ENCODE measurements at regions not wholly inside any gene's neighbourhood (a gene's known extent, or its start where the extent isn't known, plus 50 kb on each side); places are given as distances from the start of the nearest gene placed in this dataset.
"Not testable (repeated sequence)": the region's sequence is repeated elsewhere in the genome, so short reads cannot be mapped to it uniquely, and the experiment has no call there.

DNA sequence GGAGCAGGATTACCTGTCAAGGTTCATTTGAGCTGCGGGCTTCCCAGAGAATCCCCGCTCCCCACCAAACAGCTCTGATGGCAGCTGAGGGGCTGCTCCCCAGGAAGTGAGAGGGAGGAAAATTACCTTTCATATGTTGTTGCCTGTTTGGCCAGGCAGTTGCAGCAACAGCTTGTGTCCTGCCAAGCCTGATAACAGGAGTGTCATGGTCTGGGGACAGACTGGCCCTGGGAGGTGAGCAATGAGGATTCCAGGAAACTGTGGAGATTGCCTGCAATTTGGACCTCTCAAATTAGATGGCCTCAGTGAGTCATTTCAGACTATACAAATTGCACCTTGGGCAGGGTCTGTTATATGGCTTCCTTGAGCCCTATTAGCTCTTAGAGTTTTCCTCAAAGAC is 189.3 kb downstream of the PTPRU start:
- no peak for DNase-seq

GRCh38 chr1:29424266-29424665 is 187.9 kb downstream of the PTPRU start:
- DNase-seq, result no peak

- no peak for DNase-seq
Observed at GRCh38 chr1:29420202-29420601, 183.9 kb downstream of the PTPRU start.

- no peak for DNase-seq
Observed at GRCh38 chr1:29417971-29418370, 181.6 kb downstream of the PTPRU start.

GRCh38 chr1:29417147-29417858 is 181.0 kb downstream of the PTPRU start:
- no peak for DNase-seq

DNA sequence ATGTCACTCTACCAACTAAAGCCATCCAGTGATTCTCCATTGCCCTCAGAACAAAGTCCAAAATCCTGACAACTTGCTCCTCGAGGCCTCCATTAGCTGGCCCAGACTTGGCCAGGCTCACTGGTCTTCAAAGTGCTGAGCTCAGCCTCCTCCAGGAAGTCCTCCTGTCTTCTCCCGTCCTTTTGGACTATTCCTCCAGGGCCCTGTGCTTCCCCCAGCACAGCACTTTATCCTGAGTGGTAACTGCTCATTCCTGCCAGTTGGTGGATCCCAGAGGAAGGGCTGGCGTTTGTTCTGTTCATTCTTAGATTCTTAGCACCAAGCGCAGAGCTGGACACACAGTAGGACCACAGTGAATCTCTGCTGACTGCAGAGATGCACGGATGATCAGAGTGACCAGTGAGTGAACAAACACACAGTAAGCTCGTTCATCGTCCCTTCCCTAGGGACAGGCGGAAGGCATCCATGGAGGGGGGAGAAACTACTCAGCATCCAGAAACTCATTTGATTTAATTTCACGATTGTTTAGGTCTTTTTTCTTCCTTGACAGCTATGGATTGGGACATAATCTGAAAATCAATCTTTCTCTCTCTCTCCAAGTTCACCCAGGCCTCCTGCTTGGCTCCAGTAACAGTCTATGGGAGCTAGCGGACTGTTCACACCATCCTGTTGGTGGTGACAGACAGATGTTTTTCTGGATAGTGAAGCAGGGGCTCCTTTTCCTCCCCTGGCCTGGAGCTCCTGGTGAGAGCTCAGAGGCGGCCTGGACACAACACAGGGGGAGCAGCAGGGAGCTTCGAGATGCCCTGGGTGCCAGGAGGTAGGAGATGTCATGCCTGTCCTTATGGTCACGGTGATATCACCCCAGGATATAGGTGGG is 180.2 kb downstream of the PTPRU start:
- no peak for DNase-seq

GRCh38 chr1:29415861-29416260 is 179.5 kb downstream of the PTPRU start:
- DNase-seq, result no peak

DNA sequence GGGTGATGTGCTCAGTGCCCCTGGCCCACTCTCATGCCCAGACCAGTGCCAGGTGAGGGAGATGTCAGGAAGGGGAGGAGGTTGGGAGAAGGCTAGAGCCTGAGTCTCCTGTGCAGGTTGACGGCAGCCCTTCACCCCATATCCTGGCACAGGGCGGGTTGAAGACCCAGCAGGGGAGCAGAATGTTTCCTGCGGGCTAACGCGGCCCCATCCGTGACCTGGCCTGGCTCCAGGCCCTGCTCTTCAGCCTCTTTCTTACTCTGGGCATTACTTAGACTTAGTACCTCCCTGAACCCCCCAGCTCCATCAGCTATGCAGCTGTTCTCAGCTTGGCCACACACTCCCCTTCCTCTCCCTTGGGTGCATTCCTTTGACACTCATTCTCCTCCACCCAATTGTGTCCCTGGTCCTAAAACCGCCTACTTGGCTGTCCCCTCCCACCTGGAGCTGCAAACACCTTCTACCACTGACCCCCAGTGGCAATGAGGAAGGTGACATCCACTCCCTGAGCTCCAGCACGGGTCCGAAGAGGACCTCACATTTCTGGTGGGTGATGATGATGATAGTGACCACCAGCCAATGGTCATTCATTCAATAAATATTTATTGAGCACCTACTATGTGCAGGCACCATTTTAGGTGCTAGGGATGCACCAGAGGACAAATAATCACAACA is 179.0 kb downstream of the PTPRU start:
- DNase-seq, result no peak

DNA sequence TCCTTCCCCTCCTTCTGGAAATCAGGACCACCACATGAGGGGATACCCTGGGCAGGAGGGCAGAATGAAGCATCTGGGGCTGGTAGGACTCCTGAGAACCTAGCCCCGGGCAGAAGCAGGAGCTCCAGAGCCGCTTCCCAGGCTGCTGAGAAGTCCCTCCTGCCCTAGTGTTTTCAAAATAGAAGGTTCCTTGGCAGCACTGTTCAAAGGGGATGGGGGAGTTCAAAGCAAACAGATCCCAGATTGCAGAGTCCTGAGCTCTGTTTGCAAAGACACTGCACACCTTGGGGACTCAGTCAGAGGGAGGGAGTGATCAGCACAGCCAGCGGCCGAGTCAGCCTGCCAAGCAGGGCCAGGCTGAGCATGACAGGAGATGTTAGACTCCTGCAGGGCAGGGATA is 177.8 kb downstream of the PTPRU start:
- no peak for DNase-seq

- DNase-seq, result no peak
Observed at GRCh38 chr1:29413661-29414060, 177.3 kb downstream of the PTPRU start.

- no peak for DNase-seq
Observed at GRCh38 chr1:29412591-29412990, 176.3 kb downstream of the PTPRU start.

DNA sequence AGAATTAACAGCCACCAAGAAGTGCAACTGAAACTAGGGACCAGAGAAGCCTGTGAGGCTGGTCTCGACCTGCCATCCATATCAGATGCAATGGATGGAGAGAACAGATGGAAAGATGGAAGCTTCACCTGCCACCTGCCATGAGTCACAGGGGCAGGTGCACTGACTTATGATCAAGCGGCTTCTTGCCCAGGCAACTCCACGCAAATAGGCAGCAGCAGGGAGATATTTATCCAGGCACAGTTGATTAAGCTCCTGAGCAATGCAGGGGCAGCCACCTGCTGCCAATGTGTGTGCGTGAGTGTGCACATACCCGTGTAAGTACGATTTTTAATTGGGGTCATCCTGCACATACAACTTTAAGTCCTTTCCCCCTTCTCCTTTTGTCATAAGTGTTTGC is 174.2 kb downstream of the PTPRU start:
- no peak for DNase-seq

DNA sequence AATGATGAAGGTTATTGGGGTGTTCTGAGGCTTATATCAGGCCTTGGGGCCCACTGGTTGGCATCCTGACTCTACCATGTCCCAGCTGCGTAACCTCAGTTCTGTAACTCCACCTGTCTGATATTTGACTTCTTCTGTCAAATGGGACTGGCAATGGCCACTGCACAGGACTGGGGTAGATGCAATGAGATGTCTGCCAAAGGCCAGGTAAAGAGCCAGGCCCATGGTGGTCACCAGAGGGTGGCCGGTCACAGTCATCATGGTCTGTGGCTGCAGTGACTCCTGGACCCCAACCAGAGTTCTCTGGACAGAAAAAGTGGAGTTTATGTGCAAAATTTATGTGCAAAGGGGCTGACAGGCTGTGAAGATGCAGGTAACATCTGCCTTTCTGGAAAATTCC is 173.3 kb downstream of the PTPRU start:
- no peak for DNase-seq

DNA sequence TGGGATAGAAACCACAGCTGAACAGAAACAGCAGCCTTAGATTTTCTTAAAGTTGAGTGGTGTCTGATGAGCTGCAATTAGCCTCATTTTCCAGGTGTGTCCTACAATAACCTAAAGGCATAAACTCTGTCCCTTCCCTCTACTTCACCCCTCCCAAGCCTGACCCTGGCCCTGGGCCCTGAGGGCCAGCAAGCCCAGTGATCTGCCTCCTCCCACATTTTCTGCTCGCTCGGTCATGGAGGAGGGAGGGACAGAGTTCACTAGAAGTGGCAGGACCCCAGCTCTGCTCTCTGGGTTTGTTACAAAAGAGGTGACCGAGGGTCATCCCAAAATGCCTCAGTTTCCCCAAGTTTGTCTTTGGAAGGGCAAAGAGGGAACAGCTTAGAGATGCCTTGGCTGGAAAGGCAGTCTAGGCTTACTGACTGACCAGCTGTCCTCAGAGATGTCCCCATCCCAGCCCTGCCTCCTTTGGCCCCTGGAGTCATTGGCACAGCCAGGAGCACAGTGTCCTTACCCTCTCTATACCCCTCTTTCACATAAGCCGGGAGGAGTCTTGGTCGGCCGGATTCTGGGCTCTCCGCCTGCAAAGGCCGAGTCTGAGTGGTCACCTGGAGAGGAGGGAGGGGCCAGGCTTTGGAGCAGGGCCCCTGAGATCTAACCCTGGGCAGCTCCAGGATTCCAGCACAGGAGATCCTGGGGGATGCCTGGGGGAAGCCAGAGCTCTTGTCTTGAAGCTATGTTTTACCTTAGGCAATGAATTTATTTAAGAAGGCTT is 172.7 kb downstream of the PTPRU start:
- DNase-seq, result no peak

DNA sequence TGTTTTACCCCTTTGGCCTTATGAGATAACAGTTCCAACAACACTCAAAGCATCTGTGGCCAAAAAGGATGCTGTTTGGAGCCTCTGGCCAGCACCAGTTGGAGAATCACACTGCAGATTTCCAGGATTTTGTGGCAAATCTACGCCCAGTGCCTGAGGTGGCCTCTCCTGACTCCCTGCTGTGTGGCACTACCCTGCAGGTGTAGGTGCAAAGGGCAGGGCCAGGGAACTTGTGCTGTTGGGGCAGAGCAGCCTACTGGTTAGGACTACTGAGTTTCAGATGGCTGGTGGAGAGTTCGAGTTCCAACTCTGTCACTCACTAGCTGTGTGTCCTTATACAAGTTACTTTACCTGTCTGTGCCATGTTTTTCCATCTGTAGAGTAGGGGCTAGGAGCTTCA is 170.5 kb downstream of the PTPRU start:
- DNase-seq, result no peak

DNA sequence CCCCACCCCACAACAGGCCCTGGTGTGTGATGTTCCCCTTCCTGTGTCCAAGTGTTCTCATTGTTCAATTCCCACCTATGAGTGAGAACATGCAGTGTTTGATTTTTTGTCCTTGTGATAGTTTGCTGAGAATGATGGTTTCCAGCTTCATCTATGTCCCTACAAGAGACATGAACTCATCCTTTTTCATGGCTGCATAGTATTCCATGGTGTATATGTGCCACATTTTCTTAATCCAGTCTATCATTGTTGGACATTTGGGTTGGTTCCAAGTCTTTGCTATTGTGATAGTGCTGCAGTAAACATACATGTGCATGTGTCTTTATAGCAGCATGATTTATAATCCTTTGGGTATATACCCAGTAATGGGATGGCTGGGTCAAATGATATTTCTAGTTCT is 163.9 kb downstream of the PTPRU start:
- not testable (repeated sequence) for DNase-seq

DNA sequence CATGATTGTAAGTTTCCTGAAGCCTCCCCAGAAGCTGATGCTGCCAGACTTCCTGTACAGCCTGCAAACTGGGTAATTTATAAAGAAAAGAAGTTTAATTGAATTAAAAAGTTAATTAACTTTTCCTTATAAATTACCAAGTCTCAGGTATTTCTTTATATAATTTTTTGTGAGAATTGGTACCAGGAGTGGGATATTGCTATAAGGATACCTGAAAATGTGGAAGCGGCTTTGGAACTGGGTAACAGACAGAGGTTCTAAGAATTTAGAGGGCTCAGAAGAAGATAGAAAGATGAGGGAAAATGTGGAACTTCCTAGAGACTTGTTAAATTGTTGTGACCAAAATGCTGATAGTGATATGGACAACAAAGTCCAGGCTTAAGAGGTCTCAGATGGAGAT is 163.1 kb downstream of the PTPRU start:
- no peak for DNase-seq

DNA sequence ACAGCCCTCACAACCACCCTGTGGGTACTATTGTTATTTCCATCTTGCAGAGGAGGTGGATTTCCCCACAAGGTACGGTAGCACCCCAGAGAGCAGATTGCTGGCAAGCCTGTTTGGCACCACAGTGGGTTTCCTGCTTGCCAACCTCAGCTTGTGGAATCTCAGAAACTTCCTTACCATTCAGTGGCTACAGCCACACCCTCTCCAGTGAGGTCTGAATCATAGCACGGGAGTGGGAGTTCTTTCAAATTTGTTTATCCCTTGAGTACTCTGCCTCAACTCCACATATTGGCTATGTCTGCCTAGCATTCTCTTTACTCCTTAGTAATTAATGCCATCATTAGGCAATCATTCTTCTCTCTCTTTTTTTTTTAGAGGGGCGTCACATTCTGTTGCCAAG is 162.1 kb downstream of the PTPRU start:
- no peak for DNase-seq

DNA sequence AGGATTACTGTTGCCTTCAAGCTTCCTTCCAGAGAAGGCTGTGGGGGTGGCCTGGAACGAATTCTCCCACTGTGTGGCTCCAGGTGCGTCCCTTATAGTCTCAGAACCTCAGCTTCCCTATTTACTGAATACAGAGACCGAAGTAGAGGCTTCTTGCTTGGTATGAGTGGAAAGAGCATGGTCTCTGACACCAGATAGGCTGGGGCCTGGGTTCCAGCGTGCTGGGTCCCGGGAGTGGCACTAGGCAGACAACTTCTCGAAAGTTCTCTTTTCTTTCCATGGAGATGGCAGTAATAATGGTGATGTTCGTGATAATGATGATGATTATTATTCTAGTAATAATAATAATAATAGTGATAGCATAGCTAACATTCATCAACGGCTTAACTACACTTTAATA is 161.7 kb downstream of the PTPRU start:
- no peak for DNase-seq

GRCh38 chr1:29397256-29397590 is 160.9 kb downstream of the PTPRU start:
- no peak for DNase-seq

DNA sequence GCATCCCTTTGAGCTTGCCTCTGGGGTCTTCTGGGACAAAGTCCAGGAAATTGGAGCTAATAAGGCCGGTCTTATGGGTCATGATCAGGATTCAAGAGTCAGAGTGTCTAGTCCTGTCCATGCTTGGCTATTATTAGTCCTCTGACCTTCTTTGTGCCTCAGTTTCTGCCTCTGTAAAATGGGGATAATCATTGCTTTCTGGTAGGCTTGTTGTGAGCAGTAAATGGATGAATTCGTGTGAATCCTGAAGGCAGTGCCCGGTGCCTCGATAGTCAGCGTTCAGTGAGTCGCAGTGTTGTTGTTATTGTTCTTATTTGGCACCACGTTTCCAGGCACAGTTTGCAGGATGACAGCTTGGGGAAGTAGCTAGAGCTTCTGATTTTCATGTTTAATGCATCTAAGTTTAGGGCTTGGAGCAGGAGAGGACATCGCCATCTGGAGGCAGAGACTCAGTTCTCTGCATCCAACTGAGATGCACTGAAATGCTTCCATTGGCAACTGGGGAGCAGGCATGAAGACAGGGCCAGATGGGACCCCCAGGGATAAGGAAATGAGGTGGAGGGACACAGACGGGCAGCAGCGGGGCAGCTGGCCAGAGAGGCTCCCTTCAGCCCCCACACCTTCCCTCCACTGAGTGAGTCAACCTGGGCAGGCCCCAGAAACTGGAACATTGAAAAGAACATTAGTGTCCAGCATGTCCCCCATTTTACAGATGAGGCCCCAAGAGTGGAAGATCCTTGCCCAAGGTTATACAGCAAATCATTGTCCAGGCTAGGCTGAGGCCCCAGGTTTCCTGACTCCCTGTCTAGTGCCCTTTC is 160.3 kb downstream of the PTPRU start:
- no peak for DNase-seq

DNA sequence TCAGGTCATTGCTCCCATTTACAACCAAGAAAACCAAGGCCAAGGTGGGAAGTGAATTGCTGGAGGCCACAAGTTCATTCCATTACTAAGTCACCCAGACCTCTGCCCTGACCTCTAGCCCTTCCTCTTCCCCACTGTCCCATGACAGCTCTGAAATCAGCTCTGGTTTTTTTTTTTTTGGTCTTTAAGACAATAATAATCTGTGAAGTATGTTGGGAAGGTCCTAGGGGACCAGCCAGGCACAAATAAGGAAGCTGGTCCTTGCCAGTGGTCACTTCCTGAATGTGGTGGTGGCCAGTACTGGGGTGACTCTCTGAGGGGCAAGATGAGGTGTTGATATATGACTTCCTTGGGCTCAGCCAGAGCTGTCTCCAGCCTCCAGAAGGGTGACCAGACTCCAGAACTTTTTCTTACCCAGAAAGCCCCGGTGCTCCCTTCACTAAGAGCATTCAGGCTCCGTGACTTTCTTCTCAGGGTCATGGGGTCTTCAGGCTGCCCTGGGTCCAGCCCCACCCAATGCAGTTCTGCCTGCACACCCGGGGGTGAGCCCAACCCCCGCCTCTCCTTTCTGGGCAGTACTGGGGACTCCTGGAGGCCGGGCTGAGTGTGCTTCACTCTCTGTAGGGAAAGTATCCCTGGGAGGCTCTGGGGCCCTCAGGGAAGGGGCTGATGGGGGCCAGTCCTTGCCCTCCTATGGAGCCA is 159.6 kb downstream of the PTPRU start:
- DNase-seq, result no peak
